Transverse colon (tissue), 4 donors: ENCODE measurements at regions not wholly inside any gene's neighbourhood (a gene's known extent, or its start where the extent isn't known, plus 50 kb on each side); places are given as distances from the start of the nearest gene placed in this dataset.

Source experiments
- CTCF ChIP-seq, 5 experiments: fragments of 200-600 bp in 3 of 5; fragments of 450-650 bp in 2 of 5; sonication (generic) in 3 of 5; IDR thresholded peaks; 1 replicate in 2 of 5; 2 replicates in 3 of 5; pipeline ENCODE4 v1.5.1; 2016 to 2017; ENCODE audit warnings: antibody characterized with exemption in 5 of 5, inconsistent platforms in 3 of 5, mild to moderate bottlenecking in 2 of 5, moderate library complexity in 1 of 5
- POLR2AphosphoS5 ChIP-seq, 3 donors: sonication (generic); formaldehyde crosslinking; IDR thresholded peaks; one replicate each; pipeline ENCODE4 v1.6.1; 2016; ENCODE audit warnings: antibody characterized with exemption in 3 of 3

GRCh38 chr11:23725752-23726151 lies 771.1 kb upstream of the LUZP2 start:
- TF ChIP-seq CTCF (IDR thresholded peaks at IDR 0.05) (no peak), POLR2AphosphoS5 (IDR thresholded peaks at IDR 0.05) (no peak)
